SW 1271 (cell line): ENCODE measurements at regions not wholly inside any gene's neighbourhood (a gene's known extent, or its start where the extent isn't known, plus 50 kb on each side); places are given as distances from the start of the nearest gene placed in this dataset.
"Not testable (repeated sequence)": the region's sequence is repeated elsewhere in the genome, so short reads cannot be mapped to it uniquely, and the experiment has no call there.

Experiments
- DNase-seq, 2 experiments: peaks; one replicate each; lab custom pipeline; 2025; lab: John Stamatoyannopoulos, UW

- no peak for DNase-seq
These were observed 932.0 kb downstream of the C6orf118 start for GRCh38 chr6:164377348-164377918.

- no peak for DNase-seq
These were observed 938.6 kb downstream of the C6orf118 start for GRCh38 chr6:164370773-164371172.

GRCh38 chr6:164359441-164359840 is 944.9 kb downstream of the QKI start:
- no peak for DNase-seq

GRCh38 chr6:164359036-164359435 is 944.5 kb downstream of the QKI start:
- no peak for DNase-seq

- no peak for DNase-seq
These were observed 942.3 kb downstream of the QKI start for GRCh38 chr6:164356814-164357213.

GRCh38 chr6:164347455-164347854 is 932.9 kb downstream of the QKI start:
- DNase-seq: no peak

- DNase-seq: no peak
These were observed 932.1 kb downstream of the QKI start for GRCh38 chr6:164346631-164347030.

GRCh38 chr6:164345806-164346496 is 931.4 kb downstream of the QKI start:
- no peak for DNase-seq

- no peak for DNase-seq
These were observed 930.8 kb downstream of the QKI start for GRCh38 chr6:164345327-164345726.

- DNase-seq: no peak
These were observed 930.3 kb downstream of the QKI start for GRCh38 chr6:164344801-164345291.

- not testable (repeated sequence) for DNase-seq
These were observed 924.9 kb downstream of the QKI start for GRCh38 chr6:164339442-164339841.

GRCh38 chr6:164337925-164338397 is 923.4 kb downstream of the QKI start:
- no peak for DNase-seq

GRCh38 chr6:164337024-164337924 is 922.8 kb downstream of the QKI start:
- DNase-seq: no peak

GRCh38 chr6:164336455-164336854 is 921.9 kb downstream of the QKI start:
- DNase-seq: no peak

- no peak for DNase-seq
These were observed 916.5 kb downstream of the QKI start for GRCh38 chr6:164331026-164331425.

GRCh38 chr6:164325168-164325567 is 910.6 kb downstream of the QKI start:
- DNase-seq: no peak

- DNase-seq: peak in 1 of 2 experiments; percentile 31
These were observed 908.0 kb downstream of the QKI start for GRCh38 chr6:164322533-164322932.

- no peak for DNase-seq
These were observed 906.8 kb downstream of the QKI start for GRCh38 chr6:164321297-164321696.

- no peak for DNase-seq
These were observed 900.9 kb downstream of the QKI start for GRCh38 chr6:164315376-164315775.

GRCh38 chr6:164308339-164308738 is 893.8 kb downstream of the QKI start:
- no peak for DNase-seq

GRCh38 chr6:164303102-164303964 is 888.8 kb downstream of the QKI start:
- no peak for DNase-seq

- DNase-seq: no peak
These were observed 881.9 kb downstream of the QKI start for GRCh38 chr6:164296411-164296810.
